ENCODE measurements at regions not wholly inside any gene's neighbourhood (a gene's known extent, or its start where the extent isn't known, plus 50 kb on each side); places are given as distances from the start of the nearest gene placed in this dataset.
"Not testable (repeated sequence)": the region's sequence is repeated elsewhere in the genome, so short reads cannot be mapped to it uniquely, and the experiment has no call there.

GRCh38 chr12:107515446-107515958 is 170.1 kb upstream of the PWP1 start:
- TF ChIP-seq ZFX (IDR thresholded peaks at IDR 0.05) (no peak), CTCF (conservative IDR thresholded peaks at IDR 0.05) (no peak)
- H3K27ac ChIP-seq: no peak overlapping the region

DNA sequence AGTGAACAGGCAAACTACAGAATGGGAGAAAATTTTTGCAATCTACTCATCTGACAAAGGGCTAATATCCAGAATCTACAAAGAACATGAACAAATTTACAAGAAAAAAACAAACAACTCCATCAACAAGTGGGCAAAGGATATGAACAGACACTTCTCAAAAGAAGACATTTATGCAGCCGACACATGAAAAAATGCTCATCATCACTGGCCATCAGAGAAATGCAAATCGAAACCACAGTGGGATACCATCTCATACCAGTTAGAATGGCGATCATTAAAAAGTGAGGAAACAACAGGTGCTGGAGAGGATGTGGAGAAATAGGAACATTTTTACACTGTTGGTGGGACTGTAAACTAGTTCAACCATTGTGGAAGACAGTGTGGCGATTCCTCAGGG is 167.8 kb upstream of the PWP1 start:
- not testable (repeated sequence) for H3K27ac ChIP-seq

GRCh38 chr12:107518868-107519267 is 166.7 kb upstream of the PWP1 start:
- TF ChIP-seq CTCF (conservative IDR thresholded peaks at IDR 0.05) (no peak), ZFX (IDR thresholded peaks at IDR 0.05) (no peak)
- H3K27ac ChIP-seq: no peak overlapping the region

- H3K27ac ChIP-seq: no peak overlapping the region
- TF ChIP-seq CTCF (conservative IDR thresholded peaks at IDR 0.05) (no peak), ZFX (IDR thresholded peaks at IDR 0.05) (no peak)
Measured at GRCh38 chr12:107519906-107520859, 165.4 kb upstream of the PWP1 start.

DNA sequence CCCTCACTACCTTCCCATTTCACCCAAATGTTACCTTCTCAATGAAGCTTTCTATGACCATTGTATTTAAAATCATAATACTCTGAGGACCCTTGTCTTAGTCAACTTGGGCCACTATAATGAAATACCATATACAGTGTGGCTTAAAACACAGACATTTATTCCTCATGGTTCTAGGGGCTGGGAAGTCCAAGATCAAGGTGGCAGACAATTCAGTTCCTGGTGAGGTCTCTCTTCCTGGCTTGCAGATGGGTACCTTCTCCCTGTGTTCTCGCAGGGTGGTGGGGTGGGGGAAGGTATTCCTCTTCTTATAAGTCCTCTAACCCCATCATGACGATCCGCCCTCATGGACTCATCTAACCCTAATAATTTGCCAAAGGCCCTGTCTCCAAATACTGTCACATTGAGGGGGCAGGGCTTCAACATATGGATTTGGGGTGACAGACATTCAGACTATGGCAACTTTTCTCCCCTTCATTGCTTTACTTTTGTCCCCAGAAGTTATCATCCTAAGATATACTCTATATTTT is 163.7 kb upstream of the PWP1 start:
- TF ChIP-seq ZFX (IDR thresholded peaks at IDR 0.05) (no peak), CTCF (conservative IDR thresholded peaks at IDR 0.05) (no peak)
- no peak overlapping the region for H3K27ac ChIP-seq

DNA sequence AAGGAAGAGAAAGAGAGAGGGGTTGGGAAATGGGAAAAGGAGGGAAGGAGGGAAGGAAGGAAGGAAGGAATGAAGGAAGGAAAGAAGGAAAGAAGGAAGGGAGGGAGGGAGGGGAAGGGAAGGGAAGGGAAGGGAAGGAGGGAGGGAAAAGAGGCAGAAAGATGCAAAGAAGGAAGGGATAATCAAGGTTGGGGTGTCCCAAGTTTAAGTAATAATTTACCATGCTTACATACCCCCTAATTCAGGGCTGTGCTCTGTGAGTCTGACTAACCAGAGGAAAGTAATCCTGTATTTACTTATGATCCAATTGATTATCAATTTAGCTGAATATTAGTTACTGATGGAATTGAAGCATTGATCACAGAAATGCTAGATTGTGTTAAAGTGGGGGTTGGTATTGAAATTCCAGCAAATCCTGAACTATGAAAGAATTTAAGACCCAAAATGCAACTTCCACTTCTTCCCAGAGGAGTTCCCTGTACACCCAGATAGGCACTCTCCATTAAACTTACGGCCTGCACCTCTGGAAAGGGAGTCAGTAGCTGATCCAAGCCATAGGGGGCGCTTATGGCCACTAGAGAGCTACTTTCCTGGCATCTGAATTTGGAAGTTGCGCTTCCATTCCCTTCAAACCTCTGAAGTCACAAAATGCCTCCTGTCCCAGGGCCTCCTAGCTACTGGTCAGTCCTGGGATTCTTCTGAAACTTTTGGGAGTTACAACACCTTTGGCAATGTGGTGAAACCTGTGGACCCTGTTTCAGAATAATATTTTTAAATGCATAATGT is 162.7 kb upstream of the PWP1 start:
- TF ChIP-seq ZFX (IDR thresholded peaks at IDR 0.05) (no peak), CTCF (conservative IDR thresholded peaks at IDR 0.05) (peak; percentile 24)
- no peak overlapping the region for H3K27ac ChIP-seq

GRCh38 chr12:107523775-107524535 is 161.6 kb upstream of the PWP1 start:
- H3K27ac ChIP-seq: no peak overlapping the region
- no peak for TF ChIP-seq CTCF (conservative IDR thresholded peaks at IDR 0.05)
- TF ChIP-seq ZFX (IDR thresholded peaks at IDR 0.05): no peak
